ENCODE measurements at regions not wholly inside any gene's neighbourhood (a gene's known extent, or its start where the extent isn't known, plus 50 kb on each side); places are given as distances from the start of the nearest gene placed in this dataset.

- TF ChIP-seq CTCF (IDR thresholded peaks at IDR 0.05; ENCODE audit: control extremely low read depth, extremely low read depth, low read depth, missing control alignments), result no peak
- POLR2A ChIA-PET, result no interaction called here
- DNase-seq (ENCODE audit: extremely low spot score), result no peak
- CTCF ChIA-PET, result no interaction called here
Measured at GRCh38 chr1:29439615-29440014, 203.3 kb downstream of the PTPRU start.

- POLR2A ChIA-PET, result no interaction called here
- no peak for TF ChIP-seq CTCF (IDR thresholded peaks at IDR 0.05; ENCODE audit: control extremely low read depth, extremely low read depth, low read depth, missing control alignments)
- no peak for DNase-seq (ENCODE audit: extremely low spot score)
- CTCF ChIA-PET, result interaction anchor here (1.5 kb wide), 1 partner anchor 22 kb away, joined by 3 read pairs; no protein-coding TSS in a partner anchor
Measured at GRCh38 chr1:29438991-29439390, 202.7 kb downstream of the PTPRU start.

GRCh38 chr1:29437946-29438345, 201.6 kb downstream of the PTPRU start:
- TF ChIP-seq CTCF (IDR thresholded peaks at IDR 0.05; ENCODE audit: control extremely low read depth, extremely low read depth, low read depth, missing control alignments), result no peak
- ChIA-PET POLR2A (no interaction called here), CTCF (interaction anchor here (1.5 kb wide), 1 partner anchor 21 kb away, joined by 3 read pairs; no protein-coding TSS in a partner anchor)
- DNase-seq (ENCODE audit: extremely low spot score), result no peak

- no peak for TF ChIP-seq CTCF (IDR thresholded peaks at IDR 0.05; ENCODE audit: control extremely low read depth, extremely low read depth, low read depth, missing control alignments)
- ChIA-PET POLR2A (no interaction called here), CTCF (no interaction called here)
- no peak for DNase-seq (ENCODE audit: extremely low spot score)
Measured at GRCh38 chr1:29436181-29436785, 200.0 kb downstream of the PTPRU start.

- no peak for DNase-seq (ENCODE audit: extremely low spot score)
- TF ChIP-seq CTCF (IDR thresholded peaks at IDR 0.05; ENCODE audit: control extremely low read depth, extremely low read depth, low read depth, missing control alignments), result no peak
- ChIA-PET POLR2A (no interaction called here), CTCF (no interaction called here)
Measured at GRCh38 chr1:29433830-29434229, 197.5 kb downstream of the PTPRU start.

GRCh38 chr1:29431138-29431537, 194.8 kb downstream of the PTPRU start:
- ChIA-PET CTCF (no interaction called here), POLR2A (no interaction called here)
- no peak for DNase-seq (ENCODE audit: extremely low spot score)
- no peak for TF ChIP-seq CTCF (IDR thresholded peaks at IDR 0.05; ENCODE audit: control extremely low read depth, extremely low read depth, low read depth, missing control alignments)

- TF ChIP-seq CTCF (IDR thresholded peaks at IDR 0.05; ENCODE audit: control extremely low read depth, extremely low read depth, low read depth, missing control alignments), result no peak
- CTCF ChIA-PET, result no interaction called here
- POLR2A ChIA-PET, result no interaction called here
- DNase-seq (ENCODE audit: extremely low spot score), result no peak
Measured at GRCh38 chr1:29429656-29430055, 193.3 kb downstream of the PTPRU start.

Data from GM10248 (cell line).